ENCODE measurements at regions not wholly inside any gene's neighbourhood (a gene's known extent, or its start where the extent isn't known, plus 50 kb on each side); places are given as distances from the start of the nearest gene placed in this dataset.

- no peak for DNase-seq (ENCODE audit: low spot score)
Observed at GRCh38 chr3:81279481-81280379, 481.7 kb downstream of the GBE1 start.

GRCh38 chr3:81277853-81278252 is 483.6 kb downstream of the GBE1 start:
- peak; percentile 23 for DNase-seq (ENCODE audit: low spot score)

- no peak for DNase-seq (ENCODE audit: low spot score)
Observed at GRCh38 chr3:81274671-81275070, 486.8 kb downstream of the GBE1 start.

GRCh38 chr3:81270603-81271379 is 490.7 kb downstream of the GBE1 start:
- DNase-seq (ENCODE audit: low spot score), result no peak

- no peak for DNase-seq (ENCODE audit: low spot score)
Observed at GRCh38 chr3:81268526-81268925, 492.9 kb downstream of the GBE1 start.

- no peak for DNase-seq (ENCODE audit: low spot score)
Observed at GRCh38 chr3:81261996-81262395, 499.4 kb downstream of the GBE1 start.

- no peak for DNase-seq (ENCODE audit: low spot score)
Observed at GRCh38 chr3:81255463-81255862, 506.0 kb downstream of the GBE1 start.

- no peak for DNase-seq (ENCODE audit: low spot score)
Observed at GRCh38 chr3:81251096-81251495, 510.3 kb downstream of the GBE1 start.

- peak; percentile 12 for DNase-seq (ENCODE audit: low spot score)
Observed at GRCh38 chr3:81249540-81250029, 511.9 kb downstream of the GBE1 start.

GRCh38 chr3:81245501-81245900 is 515.9 kb downstream of the GBE1 start:
- no peak for DNase-seq (ENCODE audit: low spot score)

GRCh38 chr3:81245043-81245442 is 516.4 kb downstream of the GBE1 start:
- peak; percentile 2 for DNase-seq (ENCODE audit: low spot score)

GRCh38 chr3:81244231-81244630 is 517.2 kb downstream of the GBE1 start:
- no peak for DNase-seq (ENCODE audit: low spot score)

GRCh38 chr3:81242871-81243270 is 518.6 kb downstream of the GBE1 start:
- peak; percentile 3 for DNase-seq (ENCODE audit: low spot score)

GRCh38 chr3:81237181-81237580 is 524.3 kb downstream of the GBE1 start:
- no peak for DNase-seq (ENCODE audit: low spot score)

- no peak for DNase-seq (ENCODE audit: low spot score)
Observed at GRCh38 chr3:81218023-81218422, 543.4 kb downstream of the GBE1 start.

GRCh38 chr3:81217101-81217500 is 544.3 kb downstream of the GBE1 start:
- no peak for DNase-seq (ENCODE audit: low spot score)

GRCh38 chr3:81216192-81216591 is 545.3 kb downstream of the GBE1 start:
- no peak for DNase-seq (ENCODE audit: low spot score)

- DNase-seq (ENCODE audit: low spot score), result no peak
Observed at GRCh38 chr3:81214631-81215030, 546.8 kb downstream of the GBE1 start.

- DNase-seq (ENCODE audit: low spot score), result no peak
Observed at GRCh38 chr3:81199587-81199986, 561.9 kb downstream of the GBE1 start.

- DNase-seq (ENCODE audit: low spot score), result no peak
Observed at GRCh38 chr3:81198756-81199155, 562.7 kb downstream of the GBE1 start.

GRCh38 chr3:81198216-81198615 is 563.2 kb downstream of the GBE1 start:
- no peak for DNase-seq (ENCODE audit: low spot score)

- DNase-seq (ENCODE audit: low spot score), result no peak
Observed at GRCh38 chr3:81197386-81197785, 564.1 kb downstream of the GBE1 start.

- no peak for DNase-seq (ENCODE audit: low spot score)
Observed at GRCh38 chr3:81195478-81195877, 566.0 kb downstream of the GBE1 start.
